SK-N-SH treated with all-trans-retinoic acid at 6 μM for 48 hours (cell line): ENCODE measurements at regions not wholly inside any gene's neighbourhood (a gene's known extent, or its start where the extent isn't known, plus 50 kb on each side); places are given as distances from the start of the nearest gene placed in this dataset.
A peak's percentile ranks its signal among the peaks of the same experiment; 100 is the strongest.

Source experiments
- ATAC-seq: fragments of 200-7000 bp; cut with Tn5 transposase; 3 replicates; pipeline ENCODE4 v1.9.1; 2020; ENCODE audit warnings: mild to moderate bottlenecking, moderate library complexity
- ARNTL ChIP-seq: fragments of 450-650 bp; formaldehyde crosslinking; IDR thresholded peaks from 2 replicates; pipeline ENCODE4 v1.5.0; 2020; ENCODE audit warnings: low read depth, mild to moderate bottlenecking, moderate library complexity, borderline replicate concordance
- BACH2 ChIP-seq: fragments of 250-450 bp; sonication (Bioruptor Pico); IDR thresholded peaks from 2 replicates; pipeline ENCODE4 v1.9.0; 2021; ENCODE audit warnings: mild to moderate bottlenecking, borderline replicate concordance
- CSDC2 ChIP-seq: fragments of 250-450 bp; sonication (Bioruptor Pico); IDR thresholded peaks from 2 replicates; pipeline ENCODE4 v1.5.0; 2020; ENCODE audit warnings: mild to moderate bottlenecking, moderate library complexity
- ESRRG ChIP-seq: fragments of 250-450 bp; sonication (Bioruptor Pico); IDR thresholded peaks from 2 replicates; pipeline ENCODE4 v1.6.1; 2021; ENCODE audit warnings: mild to moderate bottlenecking
- GLIS3 ChIP-seq: fragments of 250-450 bp; sonication (Bioruptor Pico); IDR thresholded peaks from 2 replicates; pipeline ENCODE4 v1.5.0; 2020; ENCODE audit warnings: mild to moderate bottlenecking, moderate library complexity
- ISL1 ChIP-seq: fragments of 250-450 bp; sonication (Bioruptor Pico); IDR thresholded peaks from 2 replicates; pipeline ENCODE4 v2.1.2; 2022; ENCODE audit warnings: mild to moderate bottlenecking, moderate library complexity
- OSR1 ChIP-seq: fragments of 250-450 bp; sonication (Bioruptor Pico); IDR thresholded peaks from 2 replicates; pipeline ENCODE4 v1.8.0; 2022; ENCODE audit warnings: moderate library complexity, mild to moderate bottlenecking, inconsistent platforms
- PPARA ChIP-seq: fragments of 250-450 bp; sonication (Bioruptor Pico); IDR thresholded peaks from 2 replicates; pipeline ENCODE4 v1.5.0; 2020; ENCODE audit warnings: mild to moderate bottlenecking, borderline replicate concordance
- RARB ChIP-seq: fragments of 250-450 bp; sonication (Bioruptor Pico); IDR thresholded peaks from 2 replicates; pipeline ENCODE4 v1.8.0; 2021; ENCODE audit warnings: mild to moderate bottlenecking, moderate library complexity
- SNAI2 ChIP-seq: fragments of 250-450 bp; sonication (Bioruptor Pico); IDR thresholded peaks from 2 replicates; pipeline ENCODE4 v1.5.0; 2020; ENCODE audit warnings: mild to moderate bottlenecking, moderate library complexity
- TCF4 ChIP-seq: fragments of 250-450 bp; sonication (Bioruptor Pico); IDR thresholded peaks from 2 replicates; pipeline ENCODE4 v1.8.0; 2021; ENCODE audit warnings: mild to moderate bottlenecking, moderate library complexity, borderline replicate concordance
- TOX ChIP-seq: fragments of 250-450 bp; sonication (Bioruptor Pico); IDR thresholded peaks from 2 replicates; pipeline ENCODE4 v1.8.0; 2021; ENCODE audit warnings: mild to moderate bottlenecking, moderate library complexity, borderline replicate concordance
- ZC3H10 ChIP-seq: fragments of 250-450 bp; sonication (Bioruptor Pico); IDR thresholded peaks from 2 replicates; pipeline ENCODE4 v1.5.1; 2021; ENCODE audit warnings: mild to moderate bottlenecking, moderate library complexity
- ZFP3 ChIP-seq: fragments of 250-450 bp; sonication (Bioruptor Pico); IDR thresholded peaks from 2 replicates; pipeline ENCODE4 v1.5.0; 2020; ENCODE audit warnings: mild to moderate bottlenecking, moderate library complexity
- ZFP30 ChIP-seq: fragments of 450-650 bp; formaldehyde crosslinking; IDR thresholded peaks from 2 replicates; pipeline ENCODE4 v1.5.0; 2022; ENCODE audit warnings: mild to moderate bottlenecking, moderate library complexity
- ZNF565 ChIP-seq: fragments of 450-650 bp; formaldehyde crosslinking; conservative IDR thresholded peaks from 2 replicates; pipeline ENCODE4 v1.5.0; 2020; ENCODE audit warnings: low read depth, mild to moderate bottlenecking, moderate library complexity
- ZNF70 ChIP-seq: fragments of 450-650 bp; formaldehyde crosslinking; IDR thresholded peaks from 2 replicates; pipeline ENCODE4 v1.5.0; 2020; ENCODE audit warnings: mild to moderate bottlenecking, moderate library complexity
- ZNF8 ChIP-seq: fragments of 450-650 bp; formaldehyde crosslinking; IDR thresholded peaks from 2 replicates; pipeline ENCODE4 v1.5.0; 2020; ENCODE audit warnings: mild to moderate bottlenecking, moderate library complexity
- TF ChIP-seq, protein P1 (sequence below): fragments of 250-450 bp; sonication (Bioruptor Pico); IDR thresholded peaks from 2 replicates; pipeline ENCODE4 v1.5.0; 2020; ENCODE audit warnings: mild to moderate bottlenecking, moderate library complexity
- TF ChIP-seq, protein P2 (sequence below): fragments of 250-450 bp; sonication (Bioruptor Pico); IDR thresholded peaks from 2 replicates; pipeline ENCODE4 v1.8.0; 2020; ENCODE audit warnings: mild to moderate bottlenecking, moderate library complexity, borderline replicate concordance
- TF ChIP-seq, protein P3 (sequence below): fragments of 250-450 bp; sonication (Bioruptor Pico); IDR thresholded peaks from 2 replicates; pipeline ENCODE4 v1.5.1; 2020; ENCODE audit warnings: low read depth, mild to moderate bottlenecking, moderate library complexity
- TF ChIP-seq, protein P4 (sequence below): fragments of 250-450 bp; sonication (Bioruptor Pico); IDR thresholded peaks from 2 replicates; pipeline ENCODE4 v1.8.0; 2021; ENCODE audit warnings: low read depth, mild to moderate bottlenecking, moderate library complexity, borderline replicate concordance
- TF ChIP-seq, protein P5 (sequence below): fragments of 250-450 bp; sonication (Bioruptor Pico); IDR thresholded peaks from 2 replicates; pipeline ENCODE4 v1.5.1; 2021; ENCODE audit warnings: mild to moderate bottlenecking, moderate library complexity

DNA sequence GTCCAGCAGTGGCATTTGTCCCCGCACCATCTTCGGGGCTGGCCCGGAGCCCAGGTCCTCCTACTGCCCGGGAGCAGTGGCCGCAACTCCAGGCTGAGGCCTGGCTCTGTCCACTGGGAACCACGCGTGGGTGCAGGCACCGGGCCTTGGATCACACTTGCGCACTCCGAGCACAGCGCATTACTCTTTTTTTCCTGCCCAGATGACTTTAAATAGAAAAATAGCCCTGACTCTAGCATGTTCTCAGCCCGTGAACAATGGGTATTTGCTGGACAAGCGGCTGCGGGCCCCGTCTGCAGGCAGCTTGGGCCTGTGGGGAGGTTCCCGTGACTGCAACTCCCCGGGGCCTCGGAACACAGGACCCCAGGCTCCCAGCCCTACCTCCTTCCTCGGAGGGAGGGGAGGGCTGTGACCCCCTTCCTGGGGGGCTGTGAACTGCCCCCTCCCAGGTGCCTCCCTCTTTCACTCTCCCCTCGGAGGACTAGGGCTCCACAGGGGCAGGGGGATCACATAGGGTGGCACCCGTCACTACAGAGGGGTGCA, 162.2 kb downstream of the TBXT start:
- TF ChIP-seq ARNTL (CRISPR knock-in tag) (no peak), ZNF70 (no peak), PPARA (CRISPR knock-in tag) (no peak), TOX (CRISPR knock-in tag) (no peak), ESRRG (CRISPR knock-in tag) (no peak; the same call in 1 of the 2 replicates), OSR1 (CRISPR knock-in tag) (no peak), ZNF565 (CRISPR knock-in tag) (no peak), ISL1 (CRISPR knock-in tag) (no peak), ZFP30 (no peak), BACH2 (CRISPR knock-in tag) (no peak), SNAI2 (CRISPR knock-in tag) (0 out of 2 replicates have a peak, but pooled peaks have one; percentile 6), CSDC2 (CRISPR knock-in tag) (no peak), ZC3H10 (no peak), GLIS3 (CRISPR knock-in tag) (no peak), RARB (CRISPR knock-in tag) (no peak), ZFP3 (CRISPR knock-in tag) (peak; percentile 74), ZNF8 (no peak), TCF4 (CRISPR knock-in tag) (no peak)
- TF ChIP-seq, protein P1, sequence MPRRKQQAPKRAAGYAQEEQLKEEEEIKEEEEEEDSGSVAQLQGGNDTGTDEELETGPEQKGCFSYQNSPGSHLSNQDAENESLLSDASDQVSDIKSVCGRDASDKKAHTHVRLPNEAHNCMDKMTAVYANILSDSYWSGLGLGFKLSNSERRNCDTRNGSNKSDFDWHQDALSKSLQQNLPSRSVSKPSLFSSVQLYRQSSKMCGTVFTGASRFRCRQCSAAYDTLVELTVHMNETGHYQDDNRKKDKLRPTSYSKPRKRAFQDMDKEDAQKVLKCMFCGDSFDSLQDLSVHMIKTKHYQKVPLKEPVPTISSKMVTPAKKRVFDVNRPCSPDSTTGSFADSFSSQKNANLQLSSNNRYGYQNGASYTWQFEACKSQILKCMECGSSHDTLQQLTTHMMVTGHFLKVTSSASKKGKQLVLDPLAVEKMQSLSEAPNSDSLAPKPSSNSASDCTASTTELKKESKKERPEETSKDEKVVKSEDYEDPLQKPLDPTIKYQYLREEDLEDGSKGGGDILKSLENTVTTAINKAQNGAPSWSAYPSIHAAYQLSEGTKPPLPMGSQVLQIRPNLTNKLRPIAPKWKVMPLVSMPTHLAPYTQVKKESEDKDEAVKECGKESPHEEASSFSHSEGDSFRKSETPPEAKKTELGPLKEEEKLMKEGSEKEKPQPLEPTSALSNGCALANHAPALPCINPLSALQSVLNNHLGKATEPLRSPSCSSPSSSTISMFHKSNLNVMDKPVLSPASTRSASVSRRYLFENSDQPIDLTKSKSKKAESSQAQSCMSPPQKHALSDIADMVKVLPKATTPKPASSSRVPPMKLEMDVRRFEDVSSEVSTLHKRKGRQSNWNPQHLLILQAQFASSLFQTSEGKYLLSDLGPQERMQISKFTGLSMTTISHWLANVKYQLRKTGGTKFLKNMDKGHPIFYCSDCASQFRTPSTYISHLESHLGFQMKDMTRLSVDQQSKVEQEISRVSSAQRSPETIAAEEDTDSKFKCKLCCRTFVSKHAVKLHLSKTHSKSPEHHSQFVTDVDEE: no peak
- TF ChIP-seq, protein P2, sequence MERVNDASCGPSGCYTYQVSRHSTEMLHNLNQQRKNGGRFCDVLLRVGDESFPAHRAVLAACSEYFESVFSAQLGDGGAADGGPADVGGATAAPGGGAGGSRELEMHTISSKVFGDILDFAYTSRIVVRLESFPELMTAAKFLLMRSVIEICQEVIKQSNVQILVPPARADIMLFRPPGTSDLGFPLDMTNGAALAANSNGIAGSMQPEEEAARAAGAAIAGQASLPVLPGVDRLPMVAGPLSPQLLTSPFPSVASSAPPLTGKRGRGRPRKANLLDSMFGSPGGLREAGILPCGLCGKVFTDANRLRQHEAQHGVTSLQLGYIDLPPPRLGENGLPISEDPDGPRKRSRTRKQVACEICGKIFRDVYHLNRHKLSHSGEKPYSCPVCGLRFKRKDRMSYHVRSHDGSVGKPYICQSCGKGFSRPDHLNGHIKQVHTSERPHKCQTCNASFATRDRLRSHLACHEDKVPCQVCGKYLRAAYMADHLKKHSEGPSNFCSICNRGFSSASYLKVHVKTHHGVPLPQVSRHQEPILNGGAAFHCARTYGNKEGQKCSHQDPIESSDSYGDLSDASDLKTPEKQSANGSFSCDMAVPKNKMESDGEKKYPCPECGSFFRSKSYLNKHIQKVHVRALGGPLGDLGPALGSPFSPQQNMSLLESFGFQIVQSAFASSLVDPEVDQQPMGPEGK (CRISPR knock-in tag): peak; percentile 57; the same call in 1 of the 2 replicates
- TF ChIP-seq, protein P3, sequence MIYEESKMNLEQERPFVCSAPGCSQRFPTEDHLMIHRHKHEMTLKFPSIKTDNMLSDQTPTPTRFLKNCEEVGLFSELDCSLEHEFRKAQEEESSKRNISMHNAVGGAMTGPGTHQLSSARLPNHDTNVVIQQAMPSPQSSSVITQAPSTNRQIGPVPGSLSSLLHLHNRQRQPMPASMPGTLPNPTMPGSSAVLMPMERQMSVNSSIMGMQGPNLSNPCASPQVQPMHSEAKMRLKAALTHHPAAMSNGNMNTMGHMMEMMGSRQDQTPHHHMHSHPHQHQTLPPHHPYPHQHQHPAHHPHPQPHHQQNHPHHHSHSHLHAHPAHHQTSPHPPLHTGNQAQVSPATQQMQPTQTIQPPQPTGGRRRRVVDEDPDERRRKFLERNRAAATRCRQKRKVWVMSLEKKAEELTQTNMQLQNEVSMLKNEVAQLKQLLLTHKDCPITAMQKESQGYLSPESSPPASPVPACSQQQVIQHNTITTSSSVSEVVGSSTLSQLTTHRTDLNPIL (CRISPR knock-in tag): no peak
- TF ChIP-seq, protein P4, sequence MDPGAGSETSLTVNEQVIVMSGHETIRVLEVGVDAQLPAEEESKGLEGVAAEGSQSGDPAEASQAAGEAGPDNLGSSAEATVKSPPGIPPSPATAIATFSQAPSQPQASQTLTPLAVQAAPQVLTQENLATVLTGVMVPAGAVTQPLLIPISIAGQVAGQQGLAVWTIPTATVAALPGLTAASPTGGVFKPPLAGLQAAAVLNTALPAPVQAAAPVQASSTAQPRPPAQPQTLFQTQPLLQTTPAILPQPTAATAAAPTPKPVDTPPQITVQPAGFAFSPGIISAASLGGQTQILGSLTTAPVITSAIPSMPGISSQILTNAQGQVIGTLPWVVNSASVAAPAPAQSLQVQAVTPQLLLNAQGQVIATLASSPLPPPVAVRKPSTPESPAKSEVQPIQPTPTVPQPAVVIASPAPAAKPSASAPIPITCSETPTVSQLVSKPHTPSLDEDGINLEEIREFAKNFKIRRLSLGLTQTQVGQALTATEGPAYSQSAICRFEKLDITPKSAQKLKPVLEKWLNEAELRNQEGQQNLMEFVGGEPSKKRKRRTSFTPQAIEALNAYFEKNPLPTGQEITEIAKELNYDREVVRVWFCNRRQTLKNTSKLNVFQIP (CRISPR knock-in tag): no peak
- TF ChIP-seq, protein P5, sequence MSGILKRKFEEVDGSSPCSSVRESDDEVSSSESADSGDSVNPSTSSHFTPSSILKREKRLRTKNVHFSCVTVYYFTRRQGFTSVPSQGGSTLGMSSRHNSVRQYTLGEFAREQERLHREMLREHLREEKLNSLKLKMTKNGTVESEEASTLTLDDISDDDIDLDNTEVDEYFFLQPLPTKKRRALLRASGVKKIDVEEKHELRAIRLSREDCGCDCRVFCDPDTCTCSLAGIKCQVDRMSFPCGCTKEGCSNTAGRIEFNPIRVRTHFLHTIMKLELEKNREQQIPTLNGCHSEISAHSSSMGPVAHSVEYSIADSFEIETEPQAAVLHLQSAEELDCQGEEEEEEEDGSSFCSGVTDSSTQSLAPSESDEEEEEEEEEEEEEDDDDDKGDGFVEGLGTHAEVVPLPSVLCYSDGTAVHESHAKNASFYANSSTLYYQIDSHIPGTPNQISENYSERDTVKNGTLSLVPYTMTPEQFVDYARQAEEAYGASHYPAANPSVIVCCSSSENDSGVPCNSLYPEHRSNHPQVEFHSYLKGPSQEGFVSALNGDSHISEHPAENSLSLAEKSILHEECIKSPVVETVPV (CRISPR knock-in tag): no peak
- no peak; the same call in 2 of the 3 replicates for ATAC-seq

DNA sequence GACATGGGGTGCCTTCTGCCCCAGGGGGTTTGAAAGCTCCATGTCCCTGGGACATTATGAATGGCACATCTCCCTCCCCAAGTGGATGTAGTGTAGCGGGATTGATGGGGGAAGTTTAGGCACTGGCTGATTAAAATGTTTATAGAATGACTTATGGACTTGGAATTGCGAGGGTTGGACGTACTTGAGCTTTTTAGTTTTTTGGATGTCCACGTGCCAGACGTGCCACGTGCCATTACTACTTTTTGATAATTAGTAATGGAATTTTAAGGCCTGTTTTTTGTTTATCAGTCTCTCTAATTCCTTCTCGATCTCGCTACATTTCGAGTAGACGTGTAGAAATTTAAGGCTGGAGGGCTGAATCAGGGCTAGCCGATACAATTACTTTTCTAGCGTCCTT, 162.8 kb downstream of the TBXT start:
- no peak for ATAC-seq
- TF ChIP-seq RARB (CRISPR knock-in tag) (no peak), ISL1 (CRISPR knock-in tag) (no peak), ZNF70 (no peak), CSDC2 (CRISPR knock-in tag) (no peak), ZNF8 (no peak), SNAI2 (CRISPR knock-in tag) (no peak), ARNTL (CRISPR knock-in tag) (no peak), BACH2 (CRISPR knock-in tag) (no peak)
- TF ChIP-seq, protein P1: no peak
- TF ChIP-seq, all 23 proteins: peak for 0
